ENCODE measurements at regions not wholly inside any gene's neighbourhood (a gene's known extent, or its start where the extent isn't known, plus 50 kb on each side); places are given as distances from the start of the nearest gene placed in this dataset.

DNA sequence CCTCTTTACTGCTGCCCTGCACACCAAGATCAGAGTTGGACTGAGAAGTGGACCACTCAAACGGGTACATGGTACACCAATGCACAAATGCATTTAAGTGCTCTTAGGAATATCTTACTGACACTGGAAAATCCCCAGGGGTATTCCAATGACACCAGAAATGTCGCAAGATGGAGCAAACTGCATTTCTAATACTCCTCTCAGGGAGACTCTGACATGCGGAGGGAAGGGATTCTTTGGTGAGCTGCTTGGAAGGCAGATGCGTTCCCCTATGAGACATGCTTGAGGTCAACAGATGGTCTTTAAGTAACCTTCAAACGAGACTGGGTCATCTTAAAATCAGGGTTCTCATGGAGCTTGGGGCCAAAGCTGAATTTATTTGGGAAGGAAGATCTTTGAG, 521.8 kb upstream of the TCF4 start:
- no peak for DNase-seq
- Mint-ChIP-seq H3K27ac (no peak overlapping the region), H3K4me3 (no peak overlapping the region), H3K9me3 (peaks cover 11% of the 10 kb centered on the region), H3K27me3 (no peaks in the 10 kb centered on the region), H3K36me3 (ENCODE audit: low read depth) (no peaks in the 10 kb centered on the region), H3K4me1 (peaks cover 4% of the 10 kb centered on the region)
- intact Hi-C loops (cut with micrococcal nuclease), result no loop called here

DNA sequence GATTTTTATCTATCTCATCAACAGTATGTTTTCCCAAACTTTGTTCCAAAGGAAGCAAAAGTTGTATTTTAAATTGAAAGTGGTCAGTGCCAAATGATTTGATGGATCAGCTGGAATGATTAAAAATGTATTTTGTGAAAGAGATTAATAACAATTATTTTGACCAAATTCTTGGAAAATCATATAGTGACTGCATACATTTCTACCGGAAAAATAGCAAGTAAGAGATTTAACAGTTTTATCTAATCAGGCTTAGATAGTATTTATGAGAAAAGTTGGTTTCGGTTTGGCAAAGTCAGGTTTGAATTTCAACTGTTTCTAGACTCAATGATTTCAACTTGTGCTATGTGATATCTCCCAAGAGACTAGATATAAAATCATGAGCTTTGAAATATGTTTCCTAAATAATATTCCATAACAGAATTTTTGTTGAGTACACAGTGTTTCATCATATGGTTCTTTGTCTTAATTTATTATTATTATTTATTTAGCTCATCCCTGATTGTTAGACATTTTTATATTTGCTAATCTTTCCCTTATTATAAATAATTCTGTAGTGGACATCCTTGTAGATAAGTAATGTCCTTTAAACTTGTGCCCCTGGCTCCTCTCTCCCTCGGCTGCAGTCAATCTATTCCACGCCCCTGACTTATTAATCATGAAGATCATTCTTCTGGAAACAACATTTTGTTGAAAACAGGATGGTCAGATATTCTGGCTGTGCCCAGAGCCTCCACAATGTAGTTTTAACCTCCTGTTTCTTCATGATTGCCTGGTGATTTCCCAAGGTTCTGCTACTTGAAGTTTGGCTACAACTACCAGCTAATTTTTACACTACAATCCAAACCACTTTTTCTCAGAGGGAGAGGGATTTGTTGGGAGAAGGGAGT, 520.7 kb upstream of the TCF4 start:
- H3K36me3 Mint-ChIP-seq (ENCODE audit: low read depth), result no peaks in the 10 kb centered on the region
- H3K4me3 Mint-ChIP-seq, result no peak overlapping the region
- H3K27ac Mint-ChIP-seq, result no peak overlapping the region
- H3K4me1 Mint-ChIP-seq, result peaks cover 4% of the 10 kb centered on the region
- intact Hi-C loops (cut with micrococcal nuclease), result no loop called here
- no peaks in the 10 kb centered on the region for H3K27me3 Mint-ChIP-seq
- no peak for DNase-seq
- peaks cover 11% of the 10 kb centered on the region for H3K9me3 Mint-ChIP-seq

DNA sequence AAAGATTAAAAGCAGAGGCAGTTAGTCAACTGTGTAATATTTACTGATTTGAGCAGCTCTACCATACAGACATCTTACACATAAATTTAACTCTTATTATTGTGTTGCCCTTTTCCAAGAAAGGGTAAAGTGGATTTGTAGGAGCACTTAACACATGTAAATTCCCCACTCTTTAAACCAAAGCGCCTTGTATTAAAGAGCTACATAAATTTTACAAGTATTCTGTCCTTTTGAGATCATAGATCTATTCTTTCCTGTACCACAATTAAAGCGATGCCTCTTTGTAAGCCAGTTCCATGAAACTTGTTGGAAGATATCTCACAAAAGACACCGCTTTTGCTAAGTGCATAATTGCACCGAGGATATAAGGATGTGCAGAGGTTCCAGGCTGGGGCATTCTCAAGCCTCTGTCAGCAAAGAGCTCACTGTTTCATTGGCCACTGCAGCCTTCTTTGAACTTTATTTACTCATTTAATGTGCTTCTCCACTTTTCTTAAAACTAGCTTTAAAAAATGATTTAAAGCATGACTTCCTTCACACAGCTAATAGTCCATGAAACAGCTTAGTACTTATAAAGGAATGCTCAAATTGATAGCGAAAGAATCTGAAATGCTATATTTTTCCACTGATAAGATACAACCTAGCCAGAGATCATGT, 520.0 kb upstream of the TCF4 start:
- H3K9me3 Mint-ChIP-seq, result peaks cover 10% of the 10 kb centered on the region
- H3K4me3 Mint-ChIP-seq, result no peak overlapping the region
- H3K36me3 Mint-ChIP-seq (ENCODE audit: low read depth), result no peaks in the 10 kb centered on the region
- intact Hi-C loops (cut with micrococcal nuclease), result no loop called here
- H3K27ac Mint-ChIP-seq, result no peak overlapping the region
- peaks cover 4% of the 10 kb centered on the region for H3K4me1 Mint-ChIP-seq
- no peak for DNase-seq
- no peaks in the 10 kb centered on the region for H3K27me3 Mint-ChIP-seq

DNA sequence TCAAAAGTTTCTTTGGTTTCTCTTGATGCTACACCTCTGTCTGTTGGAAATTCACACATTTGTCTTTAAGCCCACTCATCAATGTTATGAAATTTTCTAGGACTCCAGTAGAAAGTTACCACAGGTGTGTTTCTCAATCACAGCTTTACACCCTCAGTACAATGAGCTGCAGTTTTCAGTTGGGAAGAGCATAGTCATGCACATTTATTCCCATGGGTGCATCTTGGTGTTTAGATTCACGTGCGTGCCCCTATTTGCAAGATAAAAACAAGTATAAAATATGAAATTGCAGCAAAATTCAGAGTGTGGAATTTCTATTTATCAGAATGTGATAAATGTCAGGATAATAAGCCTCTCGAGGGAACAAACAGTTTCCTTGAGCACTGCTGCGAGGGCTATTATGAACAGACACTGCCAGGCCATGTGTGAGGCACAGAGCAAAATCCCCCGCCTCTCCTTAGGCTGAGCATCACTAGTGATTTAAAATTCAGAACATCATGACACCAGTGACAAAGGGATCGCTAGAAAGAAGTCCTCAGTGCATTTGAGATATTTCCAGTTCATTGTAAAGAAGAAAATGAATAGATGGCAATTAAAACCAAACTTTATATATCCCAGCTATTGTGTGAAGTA, 512.2 kb upstream of the TCF4 start:
- H3K27me3 Mint-ChIP-seq, result no peaks in the 10 kb centered on the region

DNA sequence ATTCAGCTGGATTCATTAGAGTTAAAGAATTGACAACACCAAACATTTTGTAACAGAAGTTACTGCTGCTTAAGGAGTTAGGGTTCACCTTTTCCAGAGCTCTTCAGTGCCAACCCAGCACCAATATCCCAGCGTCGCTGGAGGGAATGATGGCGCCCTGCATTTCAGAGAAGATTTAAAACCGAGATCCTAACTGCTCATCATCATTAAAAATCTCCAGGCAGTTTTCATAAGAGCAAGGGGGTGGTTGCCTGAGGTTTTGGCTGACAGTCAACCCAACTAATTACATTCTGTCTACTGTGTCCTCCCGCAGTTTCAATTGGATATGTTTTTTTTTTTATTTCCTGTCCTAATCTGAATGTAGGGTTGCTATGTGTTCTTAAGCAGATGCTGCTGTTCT, 509.6 kb upstream of the TCF4 start:
- peaks cover 7% of the 10 kb centered on the region for H3K9me3 Mint-ChIP-seq
- intact Hi-C loops (cut with micrococcal nuclease), result no loop called here

More for the DNA sequence above, 512.2 kb upstream of the TCF4 start:
- H3K27ac Mint-ChIP-seq, result no peak overlapping the region
- no peak overlapping the region for H3K4me3 Mint-ChIP-seq
- peaks cover 4% of the 10 kb centered on the region for H3K9me3 Mint-ChIP-seq
- no peaks in the 10 kb centered on the region for H3K4me1 Mint-ChIP-seq
- DNase-seq, result no peak
- intact Hi-C loops (cut with micrococcal nuclease), result no loop called here
- no peaks in the 10 kb centered on the region for H3K36me3 Mint-ChIP-seq (ENCODE audit: low read depth)

DNA sequence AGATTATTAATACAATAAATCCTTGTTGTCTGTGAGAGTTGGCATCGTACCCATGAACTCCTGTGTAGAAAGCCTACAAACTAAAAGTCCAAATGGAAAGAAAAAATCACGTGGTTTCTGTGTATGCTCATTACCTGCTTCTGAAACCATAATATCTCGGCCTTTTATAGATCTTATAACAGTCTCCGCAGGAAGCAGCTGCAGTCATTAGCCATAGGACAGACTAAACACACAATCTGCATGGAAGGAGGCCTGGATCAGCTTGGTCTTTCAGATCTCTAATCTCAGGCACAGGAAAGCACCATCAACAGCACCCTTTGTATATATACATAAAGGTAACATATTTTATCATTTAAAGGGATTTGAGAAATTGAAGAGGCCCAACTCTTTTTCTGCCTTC, 508.9 kb upstream of the TCF4 start:
- Mint-ChIP-seq H3K4me1 (no peaks in the 10 kb centered on the region), H3K27ac (no peak overlapping the region), H3K36me3 (ENCODE audit: low read depth) (no peaks in the 10 kb centered on the region), H3K4me3 (no peak overlapping the region), H3K27me3 (no peaks in the 10 kb centered on the region), H3K9me3 (peaks cover 7% of the 10 kb centered on the region)
- no peak for DNase-seq
- intact Hi-C loops (cut with micrococcal nuclease), result no loop called here

More for the DNA sequence above, 509.6 kb upstream of the TCF4 start:
- Mint-ChIP-seq H3K4me3 (no peak overlapping the region), H3K4me1 (no peaks in the 10 kb centered on the region), H3K27me3 (no peaks in the 10 kb centered on the region), H3K27ac (no peak overlapping the region), H3K36me3 (ENCODE audit: low read depth) (no peaks in the 10 kb centered on the region)
- DNase-seq, result no peak

DNA sequence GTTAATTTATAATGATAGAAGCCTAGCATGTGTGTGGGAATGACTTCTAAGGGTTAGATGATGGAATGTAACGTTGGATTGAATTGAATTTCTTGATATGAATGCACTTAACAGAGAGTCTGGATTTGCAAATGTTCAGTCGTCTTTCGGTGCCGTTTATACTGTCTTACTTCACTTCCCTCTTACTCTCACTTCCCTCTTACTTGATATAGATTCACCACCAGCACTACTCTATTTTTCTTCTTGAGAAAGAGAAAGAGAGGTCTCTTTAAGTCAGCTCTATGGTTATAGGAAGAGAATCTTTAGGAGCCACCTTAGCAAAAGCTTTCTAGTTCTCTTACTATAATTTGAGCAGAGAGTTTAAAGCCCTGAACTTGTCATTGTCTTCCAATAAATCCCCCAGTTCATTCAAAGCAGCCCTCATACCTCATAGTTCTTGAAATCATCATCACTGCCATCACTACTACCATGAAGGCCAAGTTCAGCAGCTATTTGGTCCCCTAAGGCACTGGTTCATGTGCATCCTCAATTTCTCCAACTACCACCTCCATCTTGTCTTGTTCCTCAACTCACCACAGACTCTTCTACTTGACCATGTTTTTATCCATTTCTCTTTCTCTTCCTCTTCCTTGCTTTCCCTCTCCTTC, 501.7 kb upstream of the TCF4 start:
- no peak overlapping the region for H3K27ac Mint-ChIP-seq
- no peaks in the 10 kb centered on the region for H3K4me1 Mint-ChIP-seq
- no peaks in the 10 kb centered on the region for H3K27me3 Mint-ChIP-seq
- H3K4me3 Mint-ChIP-seq, result no peak overlapping the region
- H3K36me3 Mint-ChIP-seq (ENCODE audit: low read depth), result no peaks in the 10 kb centered on the region
- no peak for DNase-seq
- intact Hi-C loops (cut with micrococcal nuclease), result no loop called here
- H3K9me3 Mint-ChIP-seq, result peaks cover 7% of the 10 kb centered on the region

DNA sequence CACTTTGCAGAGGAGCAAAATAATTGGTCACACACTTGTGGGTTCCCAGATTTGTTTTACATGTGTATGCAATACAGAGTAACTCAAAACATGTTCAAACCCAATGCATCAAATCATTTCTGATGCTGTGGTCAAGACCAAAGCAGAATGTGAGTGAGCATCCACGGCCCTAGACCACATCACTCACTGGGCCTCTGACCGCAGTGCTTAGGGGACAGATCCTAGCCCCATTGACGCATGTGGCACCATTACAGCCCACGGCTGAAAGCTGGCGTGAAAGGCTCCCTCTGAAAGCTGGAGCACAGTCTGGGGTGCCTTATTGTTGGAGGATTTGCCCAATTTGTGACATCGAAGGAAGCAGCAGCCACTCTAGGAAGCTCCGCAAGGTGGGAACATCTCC, 498.8 kb upstream of the TCF4 start:
- H3K4me3 Mint-ChIP-seq, result no peak overlapping the region
- no peak for DNase-seq
- no peak overlapping the region for H3K27ac Mint-ChIP-seq
- intact Hi-C loops (cut with micrococcal nuclease), result no loop called here
- H3K27me3 Mint-ChIP-seq, result no peaks in the 10 kb centered on the region
- no peaks in the 10 kb centered on the region for H3K9me3 Mint-ChIP-seq
- no peaks in the 10 kb centered on the region for H3K4me1 Mint-ChIP-seq
- no peaks in the 10 kb centered on the region for H3K36me3 Mint-ChIP-seq (ENCODE audit: low read depth)

DNA sequence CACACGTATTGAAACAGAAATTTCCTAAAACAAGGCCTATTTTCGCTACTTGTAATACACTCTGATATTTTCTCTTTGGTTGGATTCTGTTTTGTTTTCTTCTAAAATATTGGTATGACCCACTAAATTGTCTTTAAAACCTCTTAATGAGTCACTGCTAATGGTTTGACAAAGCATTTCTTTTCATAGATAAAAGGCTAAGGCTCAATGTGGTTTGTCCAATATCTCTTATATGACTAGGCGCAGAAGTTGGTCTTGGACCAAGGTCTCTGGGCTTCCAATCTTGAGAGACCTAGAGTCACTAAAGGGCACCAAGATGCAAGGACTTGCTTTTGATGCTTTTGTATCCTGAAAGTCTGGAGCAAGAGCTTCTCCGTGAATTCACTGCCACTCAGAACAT, 498.2 kb upstream of the TCF4 start:
- Mint-ChIP-seq H3K4me3 (no peak overlapping the region), H3K9me3 (no peaks in the 10 kb centered on the region), H3K4me1 (no peaks in the 10 kb centered on the region), H3K27ac (no peak overlapping the region), H3K27me3 (no peaks in the 10 kb centered on the region), H3K36me3 (ENCODE audit: low read depth) (no peaks in the 10 kb centered on the region)
- intact Hi-C loops (cut with micrococcal nuclease), result no loop called here
- no peak for DNase-seq

DNA sequence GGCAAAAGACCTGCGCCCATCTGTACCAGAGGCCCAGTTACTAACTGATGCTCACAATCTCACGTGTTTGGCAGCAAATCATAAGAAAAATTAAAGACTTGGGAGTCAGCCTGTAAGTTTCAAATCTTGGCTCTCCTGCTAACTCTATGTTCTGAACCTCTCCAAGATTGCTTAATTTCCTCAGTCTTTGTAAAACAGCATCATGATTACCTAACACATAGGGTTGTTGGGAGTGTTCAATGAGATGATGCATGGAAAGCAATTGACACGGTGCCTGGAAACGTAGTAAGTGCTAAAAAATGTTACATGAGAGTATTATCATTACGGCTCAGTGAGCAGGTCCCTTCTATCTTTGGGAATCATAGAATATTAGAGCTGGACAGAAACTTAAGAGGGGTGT, 497.6 kb upstream of the TCF4 start:
- Mint-ChIP-seq H3K4me3 (no peak overlapping the region), H3K36me3 (ENCODE audit: low read depth) (no peaks in the 10 kb centered on the region), H3K9me3 (no peaks in the 10 kb centered on the region), H3K4me1 (no peaks in the 10 kb centered on the region), H3K27ac (no peak overlapping the region), H3K27me3 (no peaks in the 10 kb centered on the region)
- intact Hi-C loops (cut with micrococcal nuclease), result no loop called here
- no peak for DNase-seq

DNA sequence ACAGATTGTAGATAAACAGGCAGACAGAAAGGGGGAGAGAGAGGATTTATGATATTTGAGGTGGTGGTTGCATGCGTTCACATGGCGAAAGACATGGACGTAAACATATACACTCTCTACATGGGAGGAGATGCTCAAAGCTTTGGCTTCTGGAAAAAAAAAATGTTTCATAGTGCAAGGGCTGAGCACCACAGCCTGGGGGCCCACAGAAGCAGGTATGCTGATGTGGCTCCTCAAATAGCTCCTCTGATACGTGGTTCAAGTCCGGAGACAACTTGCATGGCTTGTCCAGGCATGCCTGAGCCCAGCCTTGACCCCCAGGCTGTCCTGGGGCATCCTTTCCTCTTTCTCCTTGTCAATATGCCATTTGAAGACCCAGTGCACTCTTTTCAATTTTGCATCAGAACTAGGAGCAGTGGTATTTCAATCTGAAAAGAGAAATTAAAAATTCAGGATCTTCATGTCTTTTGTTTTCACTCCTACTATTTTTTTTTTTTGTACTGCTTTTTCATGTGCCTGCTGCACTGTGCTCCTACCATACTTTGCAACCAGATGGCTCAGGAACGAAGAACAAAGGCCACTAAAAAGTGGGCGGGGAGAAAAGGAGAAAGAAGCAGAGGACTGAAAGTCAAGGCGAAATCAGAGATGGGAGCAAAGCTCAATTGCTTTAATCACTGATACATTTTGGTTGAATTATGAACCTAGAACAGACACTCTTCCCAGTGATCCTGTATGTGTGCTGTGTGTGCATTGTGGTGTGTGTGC, 495.7 kb upstream of the TCF4 start:
- Mint-ChIP-seq H3K9me3 (no peaks in the 10 kb centered on the region), H3K27ac (no peak overlapping the region), H3K36me3 (ENCODE audit: low read depth) (no peaks in the 10 kb centered on the region), H3K27me3 (no peaks in the 10 kb centered on the region), H3K4me1 (no peaks in the 10 kb centered on the region), H3K4me3 (no peak overlapping the region)
- DNase-seq, result no peak
- intact Hi-C loops (cut with micrococcal nuclease), result no loop called here

DNA sequence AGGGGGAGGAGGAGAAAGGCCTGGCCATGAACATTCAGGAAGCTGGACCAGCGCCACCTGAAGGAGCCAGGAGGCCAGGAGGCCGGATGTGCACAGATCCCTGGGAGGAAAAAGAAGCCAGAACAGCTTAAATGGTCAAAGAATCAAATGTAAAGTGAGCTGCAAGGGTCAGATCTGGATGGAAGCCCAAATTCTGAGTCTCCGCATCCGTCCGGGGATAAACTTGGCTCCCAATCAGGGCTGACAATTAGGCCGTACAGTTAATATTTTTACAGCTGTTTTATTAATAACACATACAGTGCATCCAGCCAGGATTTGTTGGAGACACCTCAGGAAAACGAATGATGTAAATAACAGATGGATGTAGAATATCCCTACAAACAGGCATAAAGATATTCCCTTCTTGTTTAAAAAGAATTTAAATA, 495.1 kb upstream of the TCF4 start:
- no peak overlapping the region for H3K27ac Mint-ChIP-seq
- H3K27me3 Mint-ChIP-seq, result no peaks in the 10 kb centered on the region
- no peak overlapping the region for H3K4me3 Mint-ChIP-seq
- H3K4me1 Mint-ChIP-seq, result no peaks in the 10 kb centered on the region
- H3K36me3 Mint-ChIP-seq (ENCODE audit: low read depth), result no peaks in the 10 kb centered on the region
- no peaks in the 10 kb centered on the region for H3K9me3 Mint-ChIP-seq
- intact Hi-C loops (cut with micrococcal nuclease), result no loop called here
- DNase-seq, result no peak

DNA sequence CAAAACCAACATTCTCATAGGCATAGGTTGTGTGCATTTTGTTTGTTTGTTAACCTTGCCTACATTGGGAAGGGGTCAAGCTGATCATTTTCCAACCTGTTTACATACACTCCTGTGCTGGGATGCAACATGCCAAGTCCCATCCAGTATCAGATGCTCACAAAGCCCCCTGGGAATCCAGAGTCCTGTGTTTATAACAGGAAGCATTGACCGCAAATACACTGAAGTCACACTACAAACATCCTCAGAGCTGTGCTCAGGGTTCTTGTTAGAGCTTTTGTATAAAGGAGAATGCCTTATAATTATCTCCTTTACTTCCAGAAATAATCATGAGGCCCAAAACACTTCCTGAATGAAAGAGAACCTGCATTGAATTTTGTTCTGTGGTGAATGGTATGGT, 488.7 kb upstream of the TCF4 start:
- Mint-ChIP-seq H3K4me1 (no peaks in the 10 kb centered on the region), H3K36me3 (ENCODE audit: low read depth) (no peaks in the 10 kb centered on the region), H3K9me3 (no peaks in the 10 kb centered on the region), H3K4me3 (no peak overlapping the region), H3K27ac (no peak overlapping the region), H3K27me3 (no peaks in the 10 kb centered on the region)
- intact Hi-C loops (cut with micrococcal nuclease), result no loop called here
- DNase-seq, result no peak

Measured in activated CD4-positive, alpha-beta T cell treated with anti-CD3 and anti-CD28 coated beads, Interleukin-2, amount 10 ng/mL, durations not matched to agents 24 days and 14 days (primary cell).